ENCODE measurements at regions not wholly inside any gene's neighbourhood (a gene's known extent, or its start where the extent isn't known, plus 50 kb on each side); places are given as distances from the start of the nearest gene placed in this dataset.
"Not testable (repeated sequence)": the region's sequence is repeated elsewhere in the genome, so short reads cannot be mapped to it uniquely, and the experiment has no call there.

DNA sequence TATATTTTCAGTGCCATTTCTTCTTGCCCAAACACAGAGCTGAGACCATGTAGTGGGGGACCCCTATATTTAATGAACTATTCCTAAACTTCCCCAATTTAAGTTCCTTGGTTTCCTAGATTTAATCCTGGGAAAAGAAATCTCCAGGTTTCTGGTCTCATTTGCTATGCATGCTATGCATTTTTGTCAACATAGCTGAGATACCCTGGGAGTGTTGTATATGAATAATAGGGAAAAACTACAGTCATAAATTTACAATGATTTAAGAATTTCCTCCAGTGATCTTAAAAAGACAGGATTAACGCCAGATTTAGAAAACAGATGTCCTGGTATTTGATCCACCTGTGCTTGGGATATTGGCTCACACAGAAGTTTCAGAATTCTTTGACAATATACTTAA, 136.8 kb upstream of the RAPGEF2 start:
- Histone ChIP-seq H3K4me3 (no peak overlapping the region), H3K9me3 (no peaks in the 10 kb centered on the region), H3K36me3 (ENCODE audit: low read depth) (no peaks in the 10 kb centered on the region), H3K4me1 (ENCODE audit: low read depth) (no peaks in the 10 kb centered on the region)
- ATAC-seq (no peak), DNase-seq (no peak)
- intact Hi-C loops (cut with DNase I, micrococcal nuclease) = no loop called here
- TF ChIP-seq, protein P1, sequence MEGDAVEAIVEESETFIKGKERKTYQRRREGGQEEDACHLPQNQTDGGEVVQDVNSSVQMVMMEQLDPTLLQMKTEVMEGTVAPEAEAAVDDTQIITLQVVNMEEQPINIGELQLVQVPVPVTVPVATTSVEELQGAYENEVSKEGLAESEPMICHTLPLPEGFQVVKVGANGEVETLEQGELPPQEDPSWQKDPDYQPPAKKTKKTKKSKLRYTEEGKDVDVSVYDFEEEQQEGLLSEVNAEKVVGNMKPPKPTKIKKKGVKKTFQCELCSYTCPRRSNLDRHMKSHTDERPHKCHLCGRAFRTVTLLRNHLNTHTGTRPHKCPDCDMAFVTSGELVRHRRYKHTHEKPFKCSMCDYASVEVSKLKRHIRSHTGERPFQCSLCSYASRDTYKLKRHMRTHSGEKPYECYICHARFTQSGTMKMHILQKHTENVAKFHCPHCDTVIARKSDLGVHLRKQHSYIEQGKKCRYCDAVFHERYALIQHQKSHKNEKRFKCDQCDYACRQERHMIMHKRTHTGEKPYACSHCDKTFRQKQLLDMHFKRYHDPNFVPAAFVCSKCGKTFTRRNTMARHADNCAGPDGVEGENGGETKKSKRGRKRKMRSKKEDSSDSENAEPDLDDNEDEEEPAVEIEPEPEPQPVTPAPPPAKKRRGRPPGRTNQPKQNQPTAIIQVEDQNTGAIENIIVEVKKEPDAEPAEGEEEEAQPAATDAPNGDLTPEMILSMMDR (IDR thresholded peaks at IDR 0.05) = no peak

DNA sequence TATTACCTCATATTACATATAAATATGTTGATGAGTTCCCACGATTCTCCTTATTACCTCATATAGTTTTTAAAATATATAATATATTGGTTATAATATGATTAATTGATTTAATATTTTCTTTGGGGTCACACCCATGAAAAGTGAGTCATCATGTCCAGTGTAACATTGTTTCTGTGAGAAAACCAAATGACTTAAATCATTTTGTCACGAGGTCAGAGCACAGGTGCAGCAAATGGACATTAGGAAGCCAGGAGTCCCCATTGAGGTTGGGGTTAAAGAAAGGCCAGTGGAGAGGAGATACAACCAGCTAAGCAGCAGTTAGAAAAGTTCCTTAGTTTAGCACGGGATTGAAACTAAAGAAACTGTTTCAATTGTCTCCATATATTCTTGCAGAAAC, 133.9 kb upstream of the RAPGEF2 start:
- intact Hi-C loops (cut with DNase I, micrococcal nuclease) = no loop called here
- ATAC-seq = no peak
- H3K4me1 ChIP-seq (ENCODE audit: low read depth) = no peaks in the 10 kb centered on the region
- DNase-seq = no peak
- H3K36me3 ChIP-seq (ENCODE audit: low read depth) = no peaks in the 10 kb centered on the region
- H3K9me3 ChIP-seq = no peaks in the 10 kb centered on the region
- H3K4me3 ChIP-seq = no peak overlapping the region
- TF ChIP-seq, protein P1 (IDR thresholded peaks at IDR 0.05) = no peak

DNA sequence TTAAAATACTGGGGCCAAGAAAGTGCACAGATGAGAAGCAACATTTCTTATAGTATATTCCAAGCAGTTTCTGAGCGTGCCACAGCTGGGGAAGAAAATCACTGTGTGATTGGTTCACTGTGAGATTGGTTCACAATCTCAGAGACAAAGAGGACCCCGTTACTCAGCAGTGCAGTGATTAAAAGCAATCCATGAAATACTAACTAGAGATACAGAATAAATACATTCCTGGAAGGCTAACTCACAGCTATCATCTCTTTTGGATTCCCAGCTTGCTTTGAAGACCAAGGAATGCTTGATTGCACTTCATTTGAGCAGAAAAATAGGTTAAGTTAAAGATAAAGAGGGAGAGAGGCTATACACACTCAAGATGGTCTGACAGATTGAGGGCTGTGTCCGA, 132.1 kb upstream of the RAPGEF2 start:
- no peak overlapping the region for H3K4me3 ChIP-seq
- TF ChIP-seq, protein P1 (IDR thresholded peaks at IDR 0.05) = no peak
- H3K36me3 ChIP-seq (ENCODE audit: low read depth) = no peaks in the 10 kb centered on the region
- ATAC-seq (no peak), DNase-seq (no peak)
- H3K9me3 ChIP-seq = no peaks in the 10 kb centered on the region
- H3K4me1 ChIP-seq (ENCODE audit: low read depth) = no peaks in the 10 kb centered on the region
- intact Hi-C loops (cut with DNase I, micrococcal nuclease) = no loop called here

DNA sequence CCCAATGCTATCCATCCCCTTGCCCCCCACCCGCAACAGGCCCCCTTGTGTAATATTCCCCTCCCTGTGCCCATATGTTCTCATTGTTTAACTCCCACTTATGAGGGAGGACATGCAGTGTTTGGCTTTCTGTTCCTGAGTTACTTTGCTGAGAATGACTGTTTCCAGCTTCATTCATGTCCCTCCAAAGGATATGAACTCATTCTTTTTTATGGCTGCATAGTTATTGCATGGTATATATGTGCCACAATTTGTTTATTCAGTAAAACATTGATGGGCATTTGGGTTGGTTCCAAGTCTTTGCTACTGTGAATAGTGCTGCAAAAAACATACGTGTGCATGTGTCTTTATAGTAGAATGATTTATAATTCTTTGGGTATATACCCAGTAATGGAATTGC, 128.4 kb upstream of the RAPGEF2 start:
- ATAC-seq; H3K9me3 ChIP-seq; H3K4me1 ChIP-seq (ENCODE audit: low read depth); H3K36me3 ChIP-seq (ENCODE audit: low read depth); intact Hi-C loops (cut with DNase I, micrococcal nuclease); H3K4me3 ChIP-seq: not testable (repeated sequence)
- DNase-seq = peak in 1 of 3 donors; percentile 48

DNA sequence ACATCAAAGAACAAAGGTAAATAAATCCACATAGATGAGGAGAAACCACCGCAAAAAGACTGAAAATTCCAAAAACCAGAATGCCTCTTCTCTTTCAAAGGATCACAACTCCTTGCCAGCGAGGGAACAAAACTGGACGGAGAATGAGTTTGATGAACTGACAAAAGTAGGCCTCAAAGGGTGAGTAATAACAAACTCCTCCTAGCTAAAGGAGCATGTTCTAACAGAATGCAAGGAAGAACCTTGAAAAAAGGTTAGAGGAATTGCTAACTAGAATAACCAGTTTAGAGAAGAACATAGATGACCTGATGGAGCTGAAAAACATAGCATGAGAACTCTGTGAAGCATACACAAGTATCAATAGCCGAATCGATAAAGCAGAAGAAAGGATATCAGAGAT, 122.2 kb upstream of the RAPGEF2 start:
- H3K9me3 ChIP-seq; H3K4me1 ChIP-seq (ENCODE audit: low read depth); H3K4me3 ChIP-seq; intact Hi-C loops (cut with DNase I, micrococcal nuclease); DNase-seq; ATAC-seq; H3K36me3 ChIP-seq (ENCODE audit: low read depth): not testable (repeated sequence)

DNA sequence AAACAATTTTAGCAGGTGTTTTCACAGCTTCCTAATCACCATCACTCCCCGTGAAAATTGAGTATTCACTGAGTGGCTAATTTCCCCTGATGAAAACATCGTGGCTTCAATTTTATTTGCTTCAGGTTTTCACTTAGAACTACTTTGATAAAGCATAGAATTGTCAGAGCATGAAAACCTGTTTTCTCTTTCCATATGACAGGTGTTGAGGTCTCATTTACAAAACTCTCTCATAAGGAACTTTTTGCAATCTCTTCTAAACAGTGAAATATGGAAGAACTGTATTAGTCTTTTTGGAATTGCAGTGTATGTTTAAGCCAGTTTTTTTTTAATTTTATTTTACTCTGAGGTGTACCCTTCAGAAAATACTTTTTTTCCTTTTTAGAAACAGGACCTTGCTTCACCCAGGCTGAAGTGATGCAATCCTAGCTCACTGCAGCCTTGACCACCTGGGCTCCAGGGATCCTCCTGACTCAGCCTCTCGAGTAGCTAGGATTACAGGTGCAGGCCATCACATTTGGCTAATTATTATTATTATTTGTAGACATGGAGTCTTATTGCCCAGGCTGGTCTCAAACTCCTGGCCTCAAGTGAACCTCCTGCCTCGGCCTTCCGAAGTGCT, 111.2 kb upstream of the RAPGEF2 start:
- peaks cover 3% of the 10 kb centered on the region for H3K4me1 ChIP-seq (ENCODE audit: low read depth)
- TF ChIP-seq, protein P1 (IDR thresholded peaks at IDR 0.05) = no peak
- H3K9me3 ChIP-seq = no peaks in the 10 kb centered on the region
- DNase-seq = no peak
- no peak overlapping the region for H3K4me3 ChIP-seq
- no peak for ATAC-seq
- H3K36me3 ChIP-seq (ENCODE audit: low read depth) = no peaks in the 10 kb centered on the region
- intact Hi-C loops (cut with DNase I, micrococcal nuclease) = no loop called here

DNA sequence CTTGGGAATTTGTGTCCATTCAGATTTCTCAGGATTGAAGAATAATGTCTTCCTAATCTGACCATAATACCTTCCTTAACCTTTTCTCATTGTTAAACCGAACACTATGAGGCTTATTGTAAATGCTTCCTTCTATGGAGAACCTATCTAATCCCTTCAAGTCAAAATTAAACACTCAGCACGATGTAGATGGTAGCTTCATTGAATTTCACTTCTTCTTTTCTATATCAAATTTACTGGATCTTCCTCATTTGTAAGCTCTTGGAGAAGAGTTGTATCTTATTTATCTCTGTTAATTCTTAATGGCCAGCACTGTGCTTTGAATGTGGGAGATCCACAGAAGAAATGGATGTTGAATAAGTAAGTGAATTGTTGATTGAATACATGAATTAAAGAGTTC, 109.0 kb upstream of the RAPGEF2 start:
- no peak for ATAC-seq
- TF ChIP-seq, protein P1 (IDR thresholded peaks at IDR 0.05) = no peak

More for the DNA sequence above, 109.0 kb upstream of the RAPGEF2 start:
- intact Hi-C loops (cut with DNase I, micrococcal nuclease) = no loop called here
- Histone ChIP-seq H3K4me3 (no peak overlapping the region), H3K36me3 (ENCODE audit: low read depth) (no peaks in the 10 kb centered on the region), H3K9me3 (no peaks in the 10 kb centered on the region), H3K4me1 (ENCODE audit: low read depth) (peaks cover 10% of the 10 kb centered on the region)
- DNase-seq = no peak
